ENCODE measurements at regions not wholly inside any gene's neighbourhood (a gene's known extent, or its start where the extent isn't known, plus 50 kb on each side); places are given as distances from the start of the nearest gene placed in this dataset.

DNA sequence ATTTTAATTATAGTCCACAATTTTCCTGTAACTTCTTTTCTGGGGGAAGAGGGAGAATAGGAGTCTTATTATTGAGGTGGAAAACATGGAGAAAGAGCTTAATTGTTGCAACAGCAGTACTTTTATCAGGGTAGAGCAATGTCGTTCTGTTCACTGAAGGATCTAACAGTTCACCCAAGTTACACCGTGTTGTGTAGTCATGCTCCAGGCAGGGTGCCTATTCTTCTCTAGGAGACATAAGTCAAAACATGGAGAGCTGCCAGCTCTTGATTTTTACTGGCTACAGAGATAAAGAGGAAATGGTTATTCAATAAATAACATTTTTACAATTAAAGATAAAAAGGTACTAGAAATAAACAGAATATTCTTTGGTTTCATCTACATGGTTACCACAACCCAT, 594.3 kb upstream of the NETO1 start:
- TF ChIP-seq, protein P1, sequence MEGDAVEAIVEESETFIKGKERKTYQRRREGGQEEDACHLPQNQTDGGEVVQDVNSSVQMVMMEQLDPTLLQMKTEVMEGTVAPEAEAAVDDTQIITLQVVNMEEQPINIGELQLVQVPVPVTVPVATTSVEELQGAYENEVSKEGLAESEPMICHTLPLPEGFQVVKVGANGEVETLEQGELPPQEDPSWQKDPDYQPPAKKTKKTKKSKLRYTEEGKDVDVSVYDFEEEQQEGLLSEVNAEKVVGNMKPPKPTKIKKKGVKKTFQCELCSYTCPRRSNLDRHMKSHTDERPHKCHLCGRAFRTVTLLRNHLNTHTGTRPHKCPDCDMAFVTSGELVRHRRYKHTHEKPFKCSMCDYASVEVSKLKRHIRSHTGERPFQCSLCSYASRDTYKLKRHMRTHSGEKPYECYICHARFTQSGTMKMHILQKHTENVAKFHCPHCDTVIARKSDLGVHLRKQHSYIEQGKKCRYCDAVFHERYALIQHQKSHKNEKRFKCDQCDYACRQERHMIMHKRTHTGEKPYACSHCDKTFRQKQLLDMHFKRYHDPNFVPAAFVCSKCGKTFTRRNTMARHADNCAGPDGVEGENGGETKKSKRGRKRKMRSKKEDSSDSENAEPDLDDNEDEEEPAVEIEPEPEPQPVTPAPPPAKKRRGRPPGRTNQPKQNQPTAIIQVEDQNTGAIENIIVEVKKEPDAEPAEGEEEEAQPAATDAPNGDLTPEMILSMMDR (conservative IDR thresholded peaks at IDR 0.05; ENCODE audit: low read depth, low read length), result no peak
- no peak for DNase-seq (ENCODE audit: low read depth)
- H3K4me3 ChIP-seq (ENCODE audit: low read depth, low read length), result no peak overlapping the region

DNA sequence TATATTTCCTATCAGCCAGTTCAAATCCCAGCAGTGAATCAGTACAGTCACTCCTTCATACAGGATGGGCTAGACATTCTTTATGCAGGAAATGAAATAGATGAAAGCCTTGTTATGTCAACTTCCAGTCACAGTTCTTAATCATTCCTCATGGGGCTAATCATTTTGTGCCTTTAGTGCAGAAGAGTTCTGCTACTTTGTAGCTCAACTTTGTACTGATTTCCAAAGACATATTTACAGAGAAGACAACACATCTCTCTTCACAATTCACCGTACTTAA, 593.9 kb upstream of the NETO1 start:
- DNase-seq (ENCODE audit: low read depth), result no peak
- TF ChIP-seq, protein P1 (conservative IDR thresholded peaks at IDR 0.05; ENCODE audit: low read depth, low read length), result no peak
- H3K4me3 ChIP-seq (ENCODE audit: low read depth, low read length), result no peak overlapping the region

DNA sequence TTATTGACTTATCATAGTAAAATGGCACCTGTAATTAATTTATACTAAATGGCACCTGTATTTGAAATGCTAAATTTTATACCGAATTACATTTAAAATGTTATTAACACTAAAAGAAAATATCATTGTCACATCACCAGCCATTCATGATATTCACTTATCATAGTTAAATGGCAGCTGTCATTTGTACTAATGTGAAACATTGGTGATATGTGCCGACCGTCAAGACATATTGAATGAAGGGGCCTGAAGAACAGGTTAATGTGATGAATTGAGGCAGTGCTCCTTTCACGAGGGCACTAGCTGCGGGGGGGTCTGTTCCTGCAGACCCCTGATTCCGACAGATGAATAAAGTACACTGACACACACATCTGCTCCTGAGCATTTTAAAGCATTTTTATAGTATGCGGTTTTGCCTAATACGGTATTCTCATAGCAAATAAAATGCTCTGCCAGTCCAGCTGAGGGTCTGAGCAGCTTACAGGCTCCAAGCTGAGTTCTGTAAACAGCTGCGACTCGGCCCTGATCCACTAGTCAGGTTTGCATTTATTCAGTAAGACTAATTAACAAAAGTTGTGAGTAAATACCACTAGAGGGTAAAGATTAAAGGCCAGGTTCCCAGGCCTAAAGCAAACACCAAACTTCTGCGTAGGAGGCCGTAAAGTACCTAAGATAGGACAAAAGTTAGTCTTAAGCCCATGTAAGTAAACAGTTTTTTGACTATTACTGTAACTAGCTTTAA, 593.4 kb upstream of the NETO1 start:
- TF ChIP-seq, protein P1 (conservative IDR thresholded peaks at IDR 0.05; ENCODE audit: low read depth, low read length), result no peak
- H3K4me3 ChIP-seq (ENCODE audit: low read depth, low read length), result no peak overlapping the region
- no peak for DNase-seq (ENCODE audit: low read depth)

DNA sequence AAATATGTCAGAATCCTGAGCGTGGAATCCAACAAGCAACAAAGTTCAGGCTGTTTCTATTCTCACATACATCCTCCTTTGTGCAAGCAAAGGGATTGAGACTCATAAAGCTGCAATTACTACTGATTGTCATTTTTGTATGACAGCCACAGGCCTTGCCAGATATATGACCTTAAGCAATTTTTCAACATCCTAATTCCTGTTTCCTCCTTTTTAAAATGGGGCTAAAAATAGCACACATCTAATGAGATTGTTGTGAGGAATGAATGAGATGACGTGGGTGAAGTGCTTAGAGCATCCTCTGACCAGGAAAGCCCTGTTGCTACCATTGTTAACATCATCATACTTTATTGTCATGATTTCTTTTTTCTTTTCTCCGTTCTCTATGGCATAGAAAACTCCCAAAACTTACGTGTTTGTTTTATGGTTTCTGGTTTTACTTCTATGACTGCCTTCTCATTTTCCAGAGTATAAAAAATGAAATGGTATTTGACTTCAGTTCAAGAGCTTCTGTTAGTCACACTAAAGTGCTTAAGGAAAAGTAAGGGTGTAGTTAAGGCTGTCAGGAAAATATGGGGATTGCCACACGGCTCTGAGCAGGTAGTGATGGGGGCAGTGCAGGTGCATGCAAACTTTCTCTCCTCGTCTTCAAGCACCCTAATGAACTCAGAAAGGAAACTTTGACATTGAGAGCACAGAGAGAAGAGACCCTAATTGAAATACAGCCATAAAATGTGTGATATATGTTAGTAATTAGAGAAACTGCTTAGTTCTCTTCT, 590.6 kb upstream of the NETO1 start:
- H3K4me3 ChIP-seq (ENCODE audit: low read depth, low read length), result no peak overlapping the region
- DNase-seq (ENCODE audit: low read depth), result no peak
- TF ChIP-seq, protein P1 (conservative IDR thresholded peaks at IDR 0.05; ENCODE audit: low read depth, low read length), result no peak

DNA sequence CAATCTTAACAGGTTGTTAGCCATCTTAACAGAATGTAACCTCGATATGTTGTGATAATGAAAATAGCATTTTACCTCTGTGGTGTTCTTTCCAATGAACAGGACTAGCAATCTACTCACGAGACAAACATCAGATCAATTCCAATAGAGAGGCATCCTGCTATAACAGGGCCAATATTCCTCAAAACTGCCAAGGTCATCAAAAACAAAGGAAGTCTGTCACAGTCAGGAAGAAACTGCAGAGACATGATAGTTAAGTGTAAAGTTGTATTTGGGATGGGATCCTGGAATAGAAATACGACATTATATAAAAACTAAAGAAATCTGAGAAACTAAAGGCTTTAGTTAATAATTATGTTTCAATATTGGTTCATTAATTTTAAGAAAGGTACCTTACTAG, 588.9 kb upstream of the NETO1 start:
- DNase-seq (ENCODE audit: low read depth), result no peak
- no peak overlapping the region for H3K4me3 ChIP-seq (ENCODE audit: low read depth, low read length)
- TF ChIP-seq, protein P1 (conservative IDR thresholded peaks at IDR 0.05; ENCODE audit: low read depth, low read length), result no peak

DNA sequence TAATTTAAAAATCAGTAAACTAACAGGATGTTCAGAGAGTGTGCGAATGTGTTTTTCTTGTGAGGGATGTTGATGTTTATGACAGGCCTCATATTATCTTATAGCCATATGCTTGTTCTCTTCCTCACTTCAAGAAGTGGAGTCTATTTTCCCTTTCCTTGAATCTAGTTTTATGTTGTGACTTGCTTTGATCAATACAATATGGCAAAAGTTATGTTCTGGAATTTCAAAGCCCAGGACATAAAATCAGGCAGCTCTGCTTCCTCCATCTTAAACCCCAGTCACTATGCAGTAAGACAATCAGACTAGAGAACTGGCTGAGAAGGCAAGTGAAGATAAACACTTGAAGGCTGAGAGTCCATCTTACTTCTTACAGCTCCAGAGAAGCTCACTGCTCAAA, 585.1 kb upstream of the NETO1 start:
- DNase-seq (ENCODE audit: low read depth), result no peak
- TF ChIP-seq, protein P1 (conservative IDR thresholded peaks at IDR 0.05; ENCODE audit: low read depth, low read length), result no peak
- H3K4me3 ChIP-seq (ENCODE audit: low read depth, low read length), result no peak overlapping the region

DNA sequence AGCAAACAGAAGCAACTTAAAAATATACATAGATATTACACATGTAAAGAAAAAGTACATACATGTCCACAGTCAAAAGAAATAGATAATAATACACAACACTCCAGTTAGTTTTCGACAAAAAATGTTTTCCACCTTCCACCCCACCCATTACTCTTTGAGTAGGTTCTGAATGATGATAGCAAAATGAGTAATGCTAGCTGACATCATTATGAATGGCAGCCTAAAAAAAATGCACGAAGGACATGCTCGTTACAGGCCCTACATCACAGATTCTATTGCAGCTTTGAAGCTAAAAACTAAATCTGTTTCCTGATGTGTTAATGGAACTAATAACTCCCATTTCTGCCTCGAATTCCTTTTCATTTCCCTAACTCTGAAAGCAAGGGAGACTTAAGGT, 578.7 kb upstream of the NETO1 start:
- H3K4me3 ChIP-seq (ENCODE audit: low read depth, low read length), result no peak overlapping the region
- TF ChIP-seq, protein P1 (conservative IDR thresholded peaks at IDR 0.05; ENCODE audit: low read depth, low read length), result no peak
- DNase-seq (ENCODE audit: low read depth), result no peak

Measured in epithelial cell of proximal tubule (primary cell).